ENCODE measurements at regions not wholly inside any gene's neighbourhood (a gene's known extent, or its start where the extent isn't known, plus 50 kb on each side); places are given as distances from the start of the nearest gene placed in this dataset.

- TF ChIP-seq GATA2 (IDR thresholded peaks at IDR 0.05; ENCODE audit: insufficient read depth, insufficient read length, low read depth, low read length) = no peak
- TF ChIP-seq, protein P1, sequence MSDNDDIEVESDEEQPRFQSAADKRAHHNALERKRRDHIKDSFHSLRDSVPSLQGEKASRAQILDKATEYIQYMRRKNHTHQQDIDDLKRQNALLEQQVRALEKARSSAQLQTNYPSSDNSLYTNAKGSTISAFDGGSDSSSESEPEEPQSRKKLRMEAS (IDR thresholded peaks at IDR 0.05; ENCODE audit: insufficient read depth, insufficient read length) = no peak
- no peak for TF ChIP-seq FOS (IDR thresholded peaks at IDR 0.05; ENCODE audit: borderline replicate concordance, insufficient read depth, low read length)
- TF ChIP-seq EZH2 (IDR thresholded peaks at IDR 0.05; ENCODE audit: borderline replicate concordance, low read depth, low read length, severe bottlenecking) = no peak
- TF ChIP-seq CTCF (IDR thresholded peaks at IDR 0.05; ENCODE audit: extremely low read depth in 1 of 2, insufficient read depth in 1 of 2, low read depth in 1 of 2, low read length in 2 of 2) = no peak
- TF ChIP-seq POLR2AphosphoS5 (IDR thresholded peaks at IDR 0.05; ENCODE audit: insufficient read depth, low read depth, low read length) = no peak
- no peak for TF ChIP-seq MYC (IDR thresholded peaks at IDR 0.05; ENCODE audit: low read depth, low read length)
- no peak for TF ChIP-seq JUN (IDR thresholded peaks at IDR 0.05; ENCODE audit: borderline replicate concordance, insufficient read depth, insufficient read length, low read depth)
- TF ChIP-seq POLR2A (IDR thresholded peaks at IDR 0.05; ENCODE audit: low read depth, low read length) = no peak
- BruUV-seq (replicated peaks) = no TSS peak
- Histone ChIP-seq H3K4me1 (ENCODE audit: control insufficient read depth, extremely low read depth, insufficient read depth, low read length) (peaks cover 21% of the 10 kb centered on the region), H2AFZ (ENCODE audit: low read depth, low read length) (no peak overlapping the region), H3K4me2 (ENCODE audit: insufficient read depth, low read length) (no peak overlapping the region), H3K9me1 (replicated peaks; ENCODE audit: control insufficient read depth, extremely low read depth, insufficient read depth, low read length) (no peaks in the 10 kb centered on the region), H3K9me3 (replicated peaks; ENCODE audit: control insufficient read depth, insufficient read depth, low read length) (no peaks in the 10 kb centered on the region), H3K27ac (ENCODE audit: insufficient read depth, low read depth, low read length) (no peak overlapping the region), H3K36me3 (ENCODE audit: control insufficient read depth in 2 of 2, extremely low read depth in 1 of 2, insufficient read depth in 2 of 2, low read length in 2 of 2) (no peaks in the 10 kb centered on the region), H3K27me3 (ENCODE audit: control insufficient read depth in 2 of 2, insufficient read depth in 2 of 2, low read length in 2 of 2) (no peaks in the 10 kb centered on the region), H3K79me2 (ENCODE audit: control insufficient read depth, insufficient read depth, low read length) (no peaks in the 10 kb centered on the region), H3K9ac (replicated peaks; ENCODE audit: extremely low read depth, insufficient read depth, low read length) (no peak overlapping the region), H4K20me1 (replicated peaks; ENCODE audit: control insufficient read depth, extremely low read depth, insufficient read depth, low read length) (no peaks in the 10 kb centered on the region), H3K4me3 (replicated peaks in 1 of 3; ENCODE audit: insufficient read depth in 1 of 3, low read depth in 1 of 3, low read length in 3 of 3) (no peak overlapping the region)
- FAIRE-seq (no peak), DNase-seq (ENCODE audit: low read depth, low spot score) (no peak)
- intact Hi-C loops (cut with micrococcal nuclease) (no loop called here), dilution Hi-C loops (cut with MboI; ENCODE audit: extremely low pct_ligation_motif_present, low sequenced_read_pairs) (no loop called here)
- ChIA-PET CTCF (no interaction called here), POLR2A (no interaction called here)
Measured at GRCh38 chr6:165762876-165763275, 99.8 kb upstream of the PDE10A start.

Measured in endothelial cell of umbilical vein (primary cell).